ENCODE measurements at regions not wholly inside any gene's neighbourhood (a gene's known extent, or its start where the extent isn't known, plus 50 kb on each side); places are given as distances from the start of the nearest gene placed in this dataset.
A peak's percentile ranks its signal among the peaks of the same experiment; 100 is the strongest.

DNA sequence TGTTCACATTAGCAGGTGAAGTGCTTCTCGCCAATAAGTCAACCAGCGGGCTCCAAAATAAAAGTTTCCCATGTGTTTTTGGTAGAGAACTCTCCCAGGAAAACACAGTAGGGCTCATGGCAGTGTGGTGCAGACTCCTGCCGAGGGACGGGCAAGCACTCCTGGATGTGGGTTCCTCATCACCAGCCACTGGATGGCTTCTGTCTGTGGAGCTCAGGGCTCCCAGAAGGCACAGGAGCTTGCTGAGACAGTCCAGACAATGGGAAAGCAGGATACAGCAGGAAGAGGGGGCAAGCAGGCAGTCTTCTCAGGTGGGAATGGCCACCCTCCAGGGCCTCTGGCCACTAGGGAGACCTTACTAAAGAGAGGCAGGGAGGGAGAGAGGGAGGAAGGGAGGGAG lies 142.4 kb downstream of the HSD17B3 start:
- H3K4me3 Mint-ChIP-seq (ENCODE audit: unreplicated experiment): no peak overlapping the region

DNA sequence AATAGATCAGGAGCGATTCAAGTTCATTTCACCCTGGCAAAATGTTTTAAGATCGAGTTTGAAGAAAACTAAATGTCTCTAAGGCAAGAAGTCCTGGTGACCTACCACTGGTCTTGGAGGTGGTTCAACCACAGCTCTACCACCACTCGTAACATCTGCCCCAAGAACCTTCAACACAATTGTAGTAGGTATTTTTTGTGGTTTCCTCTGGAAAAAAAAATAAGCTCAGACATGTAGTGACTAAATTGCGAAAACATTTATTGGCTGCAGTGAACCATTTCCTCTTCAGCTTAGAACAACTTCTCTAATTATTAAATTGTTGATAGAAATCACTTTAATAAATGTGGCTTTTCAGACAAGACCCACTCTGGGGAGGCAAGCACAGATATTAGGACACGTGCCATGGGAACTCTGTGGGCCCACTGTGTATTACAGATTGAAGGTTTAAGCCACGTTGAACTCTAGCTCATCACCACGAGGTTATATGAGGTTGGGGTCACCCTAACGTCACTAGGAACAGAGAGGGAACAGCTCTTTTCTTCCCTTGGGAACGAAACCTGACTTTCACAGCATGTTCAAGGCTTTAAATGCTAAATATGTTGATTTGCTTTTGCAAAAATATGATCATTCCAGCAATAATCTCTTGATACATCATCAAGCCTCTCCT lies 142.9 kb downstream of the HSD17B3 start:
- Mint-ChIP-seq H3K4me1 (ENCODE audit: unreplicated experiment) (peaks cover 22% of the 10 kb centered on the region), H3K4me3 (ENCODE audit: unreplicated experiment) (no peak overlapping the region), H3K9me3 (ENCODE audit: unreplicated experiment) (no peaks in the 10 kb centered on the region), H3K36me3 (ENCODE audit: low read depth, unreplicated experiment) (peaks cover 6% of the 10 kb centered on the region), H3K27me3 (ENCODE audit: unreplicated experiment) (peaks cover 8% of the 10 kb centered on the region), H3K27ac (ENCODE audit: unreplicated experiment) (no peak overlapping the region)
- TF ChIP-seq, protein P1, sequence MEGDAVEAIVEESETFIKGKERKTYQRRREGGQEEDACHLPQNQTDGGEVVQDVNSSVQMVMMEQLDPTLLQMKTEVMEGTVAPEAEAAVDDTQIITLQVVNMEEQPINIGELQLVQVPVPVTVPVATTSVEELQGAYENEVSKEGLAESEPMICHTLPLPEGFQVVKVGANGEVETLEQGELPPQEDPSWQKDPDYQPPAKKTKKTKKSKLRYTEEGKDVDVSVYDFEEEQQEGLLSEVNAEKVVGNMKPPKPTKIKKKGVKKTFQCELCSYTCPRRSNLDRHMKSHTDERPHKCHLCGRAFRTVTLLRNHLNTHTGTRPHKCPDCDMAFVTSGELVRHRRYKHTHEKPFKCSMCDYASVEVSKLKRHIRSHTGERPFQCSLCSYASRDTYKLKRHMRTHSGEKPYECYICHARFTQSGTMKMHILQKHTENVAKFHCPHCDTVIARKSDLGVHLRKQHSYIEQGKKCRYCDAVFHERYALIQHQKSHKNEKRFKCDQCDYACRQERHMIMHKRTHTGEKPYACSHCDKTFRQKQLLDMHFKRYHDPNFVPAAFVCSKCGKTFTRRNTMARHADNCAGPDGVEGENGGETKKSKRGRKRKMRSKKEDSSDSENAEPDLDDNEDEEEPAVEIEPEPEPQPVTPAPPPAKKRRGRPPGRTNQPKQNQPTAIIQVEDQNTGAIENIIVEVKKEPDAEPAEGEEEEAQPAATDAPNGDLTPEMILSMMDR (IDR thresholded peaks at IDR 0.05; ENCODE audit: unreplicated experiment): no peak
- DNase-seq (ENCODE audit: low spot score): no peak

More for the DNA sequence above, 142.4 kb downstream of the HSD17B3 start:
- DNase-seq (ENCODE audit: low spot score): no peak
- peaks cover 6% of the 10 kb centered on the region for H3K36me3 Mint-ChIP-seq (ENCODE audit: low read depth, unreplicated experiment)
- peaks cover 8% of the 10 kb centered on the region for H3K27me3 Mint-ChIP-seq (ENCODE audit: unreplicated experiment)
- no peak overlapping the region for H3K27ac Mint-ChIP-seq (ENCODE audit: unreplicated experiment)
- no peaks in the 10 kb centered on the region for H3K9me3 Mint-ChIP-seq (ENCODE audit: unreplicated experiment)
- peaks cover 22% of the 10 kb centered on the region for H3K4me1 Mint-ChIP-seq (ENCODE audit: unreplicated experiment)
- TF ChIP-seq, protein P1 (IDR thresholded peaks at IDR 0.05; ENCODE audit: unreplicated experiment): no peak

- DNase-seq (ENCODE audit: low spot score): no peak
- Mint-ChIP-seq H3K4me1 (ENCODE audit: unreplicated experiment) (peaks cover 22% of the 10 kb centered on the region), H3K27ac (ENCODE audit: unreplicated experiment) (no peak overlapping the region), H3K36me3 (ENCODE audit: low read depth, unreplicated experiment) (peaks cover 6% of the 10 kb centered on the region), H3K4me3 (ENCODE audit: unreplicated experiment) (no peak overlapping the region), H3K9me3 (ENCODE audit: unreplicated experiment) (no peaks in the 10 kb centered on the region), H3K27me3 (ENCODE audit: unreplicated experiment) (peaks cover 8% of the 10 kb centered on the region)
- TF ChIP-seq, protein P1 (IDR thresholded peaks at IDR 0.05; ENCODE audit: unreplicated experiment): no peak
These were observed 143.8 kb downstream of the HSD17B3 start for GRCh38 chr9:96158147-96158546.

GRCh38 chr9:96157675-96158074 lies 144.3 kb downstream of the HSD17B3 start:
- Mint-ChIP-seq H3K9me3 (ENCODE audit: unreplicated experiment) (no peaks in the 10 kb centered on the region), H3K27me3 (ENCODE audit: unreplicated experiment) (peaks cover 8% of the 10 kb centered on the region), H3K36me3 (ENCODE audit: low read depth, unreplicated experiment) (peaks cover 6% of the 10 kb centered on the region), H3K27ac (ENCODE audit: unreplicated experiment) (no peak overlapping the region), H3K4me3 (ENCODE audit: unreplicated experiment) (peak overlapping the region; percentile 38), H3K4me1 (ENCODE audit: unreplicated experiment) (peaks cover 22% of the 10 kb centered on the region)
- no peak for DNase-seq (ENCODE audit: low spot score)
- TF ChIP-seq, protein P1 (IDR thresholded peaks at IDR 0.05; ENCODE audit: unreplicated experiment): no peak

- H3K4me3 Mint-ChIP-seq (ENCODE audit: unreplicated experiment): no peak overlapping the region
- no peak for DNase-seq (ENCODE audit: low spot score)
- peaks cover 22% of the 10 kb centered on the region for H3K4me1 Mint-ChIP-seq (ENCODE audit: unreplicated experiment)
- no peaks in the 10 kb centered on the region for H3K9me3 Mint-ChIP-seq (ENCODE audit: unreplicated experiment)
- peaks cover 6% of the 10 kb centered on the region for H3K36me3 Mint-ChIP-seq (ENCODE audit: low read depth, unreplicated experiment)
- H3K27ac Mint-ChIP-seq (ENCODE audit: unreplicated experiment): no peak overlapping the region
- H3K27me3 Mint-ChIP-seq (ENCODE audit: unreplicated experiment): peaks cover 6% of the 10 kb centered on the region
- TF ChIP-seq, protein P1 (IDR thresholded peaks at IDR 0.05; ENCODE audit: unreplicated experiment): no peak
These were observed 145.6 kb downstream of the HSD17B3 start for GRCh38 chr9:96156171-96156974.

Data from endothelial cell (in vitro differentiated cells).